GM12892 (cell line): ENCODE measurements at regions not wholly inside any gene's neighbourhood (a gene's known extent, or its start where the extent isn't known, plus 50 kb on each side); places are given as distances from the start of the nearest gene placed in this dataset.

Experiments used
- POLR2A ChIP-seq: IDR thresholded peaks from 2 replicates; pipeline ENCODE4 v1.6.1; 2011; ENCODE audit warnings: low read depth, low read length, control low read depth
- POLR2AphosphoS5 ChIP-seq: IDR thresholded peaks from 2 replicates; pipeline ENCODE4 v1.6.1; 2011; ENCODE audit warnings: low read depth, low read length, control low read depth
- TAF1 ChIP-seq: IDR thresholded peaks from 2 replicates; pipeline ENCODE4 v1.6.1; 2011; ENCODE audit warnings: low read depth, mild to moderate bottlenecking, control low read depth, low read length, borderline replicate concordance

DNA sequence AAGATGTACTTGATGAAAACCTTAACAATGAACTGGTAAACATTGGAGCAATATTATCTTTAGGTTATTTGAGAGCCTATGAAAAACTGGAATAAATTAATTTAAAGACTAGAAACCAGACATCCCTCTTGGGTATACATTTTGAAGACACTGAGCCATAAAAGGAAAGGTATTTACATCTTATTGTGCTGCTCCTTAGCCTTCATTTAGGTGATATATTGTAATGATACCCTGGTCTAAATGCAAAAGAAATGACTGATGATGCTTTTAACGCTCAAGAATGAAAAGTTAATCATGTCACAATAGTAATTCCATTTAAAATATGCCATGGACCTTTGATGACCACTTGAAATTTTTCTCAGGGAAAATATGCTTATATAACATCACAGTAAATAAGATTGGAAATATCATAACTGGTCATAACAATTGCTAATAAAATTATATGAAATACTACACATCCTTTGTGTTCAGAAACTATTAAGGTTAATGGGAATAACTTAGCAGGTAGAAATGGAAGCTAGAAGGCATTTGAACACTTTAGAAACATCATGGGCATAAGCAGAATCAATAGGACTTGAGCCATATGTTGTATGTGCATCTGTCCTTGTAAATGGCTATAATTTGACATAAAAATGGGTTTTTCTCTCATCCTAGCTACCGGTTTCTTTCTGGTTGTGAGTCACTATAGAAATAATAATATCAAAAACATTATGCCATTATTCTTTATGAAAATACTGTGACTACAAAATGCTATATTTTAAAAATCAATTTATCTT is 979.7 kb downstream of the RAPGEF2 start:
- TF ChIP-seq POLR2AphosphoS5 (no peak), POLR2A (no peak), TAF1 (no peak)
